Stimulated activated CD4-positive, alpha-beta T cell treated with anti-CD3 and anti-CD28 coated beads, Interleukin-15, amount 100 ng/mL, for 24 hours (primary cell): ENCODE measurements at regions not wholly inside any gene's neighbourhood (a gene's known extent, or its start where the extent isn't known, plus 50 kb on each side); places are given as distances from the start of the nearest gene placed in this dataset.
"Not testable (repeated sequence)": the region's sequence is repeated elsewhere in the genome, so short reads cannot be mapped to it uniquely, and the experiment has no call there.

Experiments used
- DNase-seq: peaks from one replicate; pipeline ENCODE4 v3.0.0-alpha.2; 2020

DNA sequence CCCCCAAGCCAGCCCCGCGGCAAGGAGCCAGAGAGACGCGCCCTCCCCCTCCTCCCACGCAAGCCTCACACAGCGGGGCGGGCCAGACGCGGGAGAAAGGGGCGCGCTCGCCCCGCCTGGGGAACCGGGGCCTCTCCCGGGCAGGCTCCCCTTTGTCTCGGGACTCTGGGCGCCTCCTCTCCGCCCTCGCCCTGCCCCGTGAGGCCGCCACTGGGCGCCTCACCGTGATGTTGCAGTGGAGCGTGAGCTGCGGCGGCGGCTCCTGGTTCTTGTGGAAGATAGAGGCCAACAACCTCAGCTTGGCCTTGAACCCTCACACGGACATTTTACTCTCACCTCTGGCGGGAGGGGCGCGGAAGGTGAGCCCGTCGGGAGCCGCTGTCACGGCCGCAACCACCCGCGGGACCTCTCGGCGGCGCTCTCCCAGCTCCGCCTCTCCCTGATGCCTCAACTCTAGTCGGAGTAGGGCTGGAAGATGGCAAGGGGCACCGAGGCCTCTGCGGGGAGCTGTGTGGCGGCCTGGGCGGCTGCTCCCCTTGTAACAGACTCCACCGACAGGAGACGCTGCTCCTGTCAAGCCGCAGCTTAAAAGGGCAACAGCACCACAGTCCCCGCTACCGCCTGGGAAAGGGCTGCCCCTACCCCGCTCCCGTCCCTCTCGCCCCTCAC is 179.2 kb upstream of the ZSCAN2 start:
- DNase-seq: peak; percentile 7

DNA sequence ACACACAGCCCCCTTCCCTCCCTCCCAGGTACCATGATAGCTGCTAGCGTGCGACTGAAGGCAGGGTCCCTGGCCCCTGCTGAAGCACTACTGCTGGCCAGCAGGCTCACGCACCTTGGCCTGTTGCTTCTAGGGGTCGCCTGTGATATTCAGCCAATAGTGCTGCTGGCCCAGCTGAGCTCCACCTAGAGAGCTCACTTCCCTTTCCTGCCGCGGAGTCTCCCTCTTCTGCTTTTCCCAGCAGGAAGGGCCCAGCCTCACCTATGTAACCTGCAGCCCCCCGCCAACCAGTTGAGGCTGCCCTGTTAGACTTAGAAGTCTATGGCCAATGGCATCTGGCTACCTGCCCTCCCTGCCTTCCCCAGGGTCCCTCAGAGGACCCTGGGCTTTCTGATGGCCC is 175.5 kb upstream of the ZSCAN2 start:
- DNase-seq: not testable (repeated sequence)

DNA sequence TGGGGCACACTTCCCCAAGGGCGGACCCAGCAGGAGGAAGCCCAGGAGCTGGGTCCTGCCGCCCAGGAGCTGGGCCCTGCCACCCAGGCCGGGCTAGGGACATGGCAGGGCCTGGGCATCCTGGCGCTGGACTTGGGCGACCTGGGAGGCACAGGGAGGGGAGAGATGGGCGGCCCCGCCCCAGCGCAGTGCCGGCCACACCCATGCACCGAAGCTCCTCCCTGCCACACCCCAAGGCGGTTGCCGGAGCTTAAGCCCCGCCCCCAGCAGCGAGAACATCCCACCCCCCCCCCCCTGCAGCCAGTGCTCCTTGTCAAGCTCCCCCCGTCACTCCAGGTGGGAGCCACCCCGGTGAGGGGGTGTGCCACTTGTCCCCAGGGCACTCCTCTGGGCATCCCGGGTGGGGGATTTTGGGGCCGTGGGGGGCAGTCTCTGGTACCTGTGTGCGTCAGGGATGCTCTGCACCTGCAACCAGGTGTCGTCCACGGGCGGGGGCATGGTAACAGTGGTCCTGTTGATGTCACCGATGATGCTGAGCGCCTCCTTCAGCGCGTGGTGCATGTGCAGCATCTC is 127.4 kb upstream of the ZSCAN2 start:
- not testable (repeated sequence) for DNase-seq

DNA sequence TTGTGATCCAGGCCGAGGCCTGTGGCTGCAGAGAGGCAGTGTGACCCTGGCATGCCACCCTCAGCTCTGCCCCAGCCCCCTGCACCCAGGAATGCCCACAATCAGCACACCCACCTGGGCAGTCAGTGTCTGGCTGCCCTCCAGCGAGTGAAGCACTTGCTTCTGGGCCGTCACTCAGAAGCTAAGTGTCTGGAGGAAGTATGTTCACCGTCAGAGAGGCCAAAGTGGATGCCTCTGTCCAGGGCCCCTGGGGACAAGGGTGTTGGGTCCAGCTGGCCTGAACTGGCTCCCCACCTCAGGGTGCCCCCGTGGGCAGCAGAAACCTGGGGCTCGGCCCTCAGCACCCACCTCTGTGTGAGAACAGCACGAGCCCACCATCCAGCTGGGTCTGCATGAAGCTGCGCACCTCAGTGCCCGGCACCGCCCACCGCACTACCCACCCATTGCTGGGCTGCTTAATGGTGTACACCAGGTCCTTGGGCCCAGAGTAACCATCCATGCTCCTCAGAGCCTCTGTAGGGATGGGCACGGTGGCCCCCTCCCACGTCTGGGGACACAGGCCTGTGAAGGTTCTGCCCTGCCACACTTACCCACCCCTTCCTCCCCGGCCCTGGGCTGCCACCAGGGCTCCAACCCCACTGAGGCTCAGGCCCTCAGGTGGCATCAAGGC is 124.3 kb upstream of the ZSCAN2 start:
- DNase-seq: not testable (repeated sequence)

DNA sequence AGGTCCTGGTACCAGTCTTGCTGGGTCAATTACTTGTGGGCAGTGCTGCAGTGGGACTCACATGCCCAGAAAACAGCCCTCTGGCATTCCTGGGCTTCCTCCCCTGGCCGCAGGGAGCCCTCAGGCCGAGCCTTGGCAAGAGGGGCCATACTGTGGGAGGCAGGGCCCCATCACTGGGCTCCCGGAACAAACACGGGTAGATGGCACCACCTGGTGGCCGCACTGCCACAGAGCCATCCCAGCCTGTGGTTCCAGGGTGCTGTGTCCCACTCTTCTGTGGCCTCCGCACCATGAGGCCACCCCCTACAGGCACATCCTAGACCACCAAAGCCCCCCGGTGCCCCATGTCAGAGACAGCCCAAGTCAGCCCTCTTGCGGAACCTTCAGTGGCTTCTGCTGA is 123.3 kb upstream of the ZSCAN2 start:
- not testable (repeated sequence) for DNase-seq

DNA sequence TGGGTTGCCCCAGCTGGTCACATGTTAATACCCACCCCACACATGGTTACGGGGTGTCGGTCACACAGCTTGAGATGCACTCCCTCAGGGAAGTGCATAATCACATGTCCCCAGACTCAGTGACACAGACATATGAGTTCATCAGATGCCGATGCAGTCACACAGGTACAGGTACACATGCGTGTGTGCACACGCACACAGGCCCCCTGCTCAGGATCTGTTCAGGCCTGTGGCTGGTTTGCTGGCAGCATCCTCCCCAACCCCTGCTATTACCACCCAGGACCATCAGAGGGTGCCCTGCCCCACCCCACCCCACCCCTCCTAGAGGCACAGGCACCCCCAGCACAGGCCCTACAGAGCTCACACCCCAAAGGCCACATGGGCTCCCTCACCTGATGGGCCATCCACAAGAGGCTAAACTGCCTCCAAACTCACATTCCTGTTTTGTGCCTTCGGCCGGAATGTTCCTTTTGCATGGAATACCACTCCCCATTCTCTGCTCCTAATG is 120.6 kb upstream of the ZSCAN2 start:
- DNase-seq: not testable (repeated sequence)

DNA sequence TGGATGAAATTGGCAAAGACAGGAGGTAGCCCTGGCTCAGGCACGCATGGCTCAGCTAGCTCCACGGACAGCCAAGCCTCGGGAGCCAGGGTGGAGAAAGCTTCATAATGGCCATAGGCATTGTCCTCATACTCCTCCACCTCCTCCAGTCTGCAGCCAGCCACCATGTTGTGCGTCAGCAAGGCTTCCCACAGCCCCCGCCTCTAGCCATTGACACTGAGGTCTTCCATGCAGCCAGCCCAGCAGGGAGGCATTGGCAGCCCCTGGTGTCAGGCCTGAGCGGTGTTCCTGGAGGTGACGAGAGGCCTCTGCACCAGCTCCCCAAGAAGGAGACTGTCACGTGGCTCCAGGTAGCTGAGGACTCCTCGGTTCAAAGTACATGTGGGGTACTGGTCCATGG is 117.0 kb upstream of the ZSCAN2 start:
- DNase-seq: peak; percentile 0

DNA sequence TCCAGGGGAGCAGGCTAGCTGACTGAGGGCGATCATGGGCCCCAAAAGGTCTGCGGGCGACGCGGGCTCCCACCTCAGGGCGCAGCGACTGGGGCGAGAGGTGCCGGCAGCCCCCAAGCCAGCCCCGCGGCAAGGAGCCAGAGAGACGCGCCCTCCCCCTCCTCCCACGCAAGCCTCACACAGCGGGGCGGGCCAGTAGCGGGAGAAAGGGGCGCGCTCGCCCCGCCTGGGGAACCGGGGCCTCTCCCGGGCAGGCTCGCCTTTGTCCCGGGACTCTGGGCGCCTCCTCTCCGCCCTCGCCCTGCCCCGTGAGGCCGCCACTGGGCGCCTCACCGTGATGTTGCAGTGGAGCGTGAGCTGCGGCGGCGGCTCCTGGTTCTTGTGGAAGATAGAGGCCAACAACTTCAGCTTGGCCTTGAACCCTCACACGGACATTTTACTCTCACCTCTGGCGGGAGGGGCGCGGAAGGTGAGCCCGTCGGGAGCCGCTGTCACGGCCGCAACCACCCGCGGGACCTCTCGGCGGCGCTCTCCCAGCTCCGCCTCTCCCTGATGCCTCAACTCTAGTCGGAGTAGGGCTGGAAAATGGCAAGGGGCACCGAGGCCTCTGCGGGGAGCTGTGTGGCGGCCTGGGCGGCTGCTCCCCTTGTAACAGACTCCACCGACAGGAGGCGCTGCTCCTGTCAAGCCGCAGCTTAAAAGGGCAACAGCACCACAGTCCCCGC is 100.5 kb upstream of the ZSCAN2 start:
- peak; percentile 62 for DNase-seq

DNA sequence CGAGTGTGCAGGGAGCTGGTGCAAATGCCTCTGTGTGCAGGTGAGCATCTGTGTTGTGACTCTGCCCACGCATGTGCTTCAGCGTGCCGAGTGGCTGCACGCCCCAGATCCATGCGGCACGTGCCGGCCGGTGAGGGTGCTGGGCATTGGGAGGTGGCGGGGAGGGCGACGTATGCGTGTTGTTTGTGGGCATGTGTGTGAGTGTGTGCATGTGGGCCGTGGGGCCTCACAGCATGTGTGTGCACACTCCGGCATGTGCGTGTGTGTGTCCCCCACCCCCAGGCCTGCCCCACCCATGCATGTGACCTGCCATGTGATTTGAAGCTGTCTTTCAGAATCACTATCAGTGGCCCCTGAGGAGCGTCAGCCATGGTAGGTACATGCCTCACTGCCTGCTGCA is 97.7 kb upstream of the ZSCAN2 start:
- DNase-seq: not testable (repeated sequence)

DNA sequence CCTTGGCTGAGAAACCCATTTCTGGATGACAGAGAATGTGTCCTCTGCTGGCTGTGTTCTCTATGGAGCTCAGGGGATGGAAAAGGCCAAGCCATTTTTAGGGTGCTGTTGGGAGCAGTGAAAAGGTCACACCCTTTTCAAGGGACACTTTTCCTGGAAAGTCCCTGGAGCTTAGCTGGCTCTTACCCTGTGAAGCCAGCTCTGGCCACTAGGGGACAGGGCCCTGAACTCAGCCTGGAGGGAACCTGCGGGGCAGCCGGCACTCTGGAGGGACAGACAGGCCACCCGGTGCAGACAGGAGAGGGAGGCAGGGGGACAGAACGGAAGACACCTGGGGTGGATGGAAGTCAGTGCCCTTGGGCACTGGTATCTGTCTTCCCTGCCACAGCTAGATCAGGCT is 95.3 kb upstream of the ZSCAN2 start:
- DNase-seq: not testable (repeated sequence)

DNA sequence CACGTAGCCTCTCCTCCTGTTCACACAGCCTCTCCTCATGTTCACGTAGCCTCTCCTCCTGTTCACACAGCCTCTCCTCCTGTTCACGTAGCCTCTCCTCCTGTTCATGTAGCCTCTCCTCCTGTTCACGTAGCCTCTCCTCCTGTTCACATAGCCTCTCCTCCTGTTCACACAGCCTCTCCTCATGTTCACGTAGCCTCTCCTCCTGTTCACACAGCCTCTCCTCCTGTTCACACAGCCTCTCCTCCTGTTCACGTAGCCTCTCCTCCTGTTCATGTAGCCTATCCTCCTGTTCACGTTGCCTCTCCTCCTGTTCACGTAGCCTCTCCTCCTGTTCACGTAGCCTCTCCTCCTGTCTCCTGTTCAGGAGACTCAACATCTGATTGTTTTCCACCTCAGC is 88.5 kb upstream of the ZSCAN2 start:
- not testable (repeated sequence) for DNase-seq

DNA sequence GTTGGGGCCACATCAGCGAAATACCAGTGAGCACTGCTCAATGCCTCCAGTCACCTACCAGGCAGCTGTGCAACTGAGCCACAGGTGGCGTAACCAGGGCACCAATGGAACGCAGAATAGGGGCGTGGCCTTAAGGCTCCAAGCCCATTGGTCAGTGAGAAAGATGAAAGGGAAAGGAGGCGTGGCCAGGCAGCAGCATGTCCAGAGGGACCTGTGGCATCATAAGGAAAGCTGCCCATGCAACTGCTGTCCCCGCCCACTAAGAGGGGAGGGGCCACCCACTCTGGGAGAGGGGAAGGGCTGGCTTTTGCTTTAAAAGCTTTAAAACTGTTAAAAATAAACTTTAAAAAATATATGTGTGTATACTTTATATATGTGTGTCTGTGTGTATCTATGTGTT is 84.0 kb upstream of the ZSCAN2 start:
- peak; percentile 30 for DNase-seq

DNA sequence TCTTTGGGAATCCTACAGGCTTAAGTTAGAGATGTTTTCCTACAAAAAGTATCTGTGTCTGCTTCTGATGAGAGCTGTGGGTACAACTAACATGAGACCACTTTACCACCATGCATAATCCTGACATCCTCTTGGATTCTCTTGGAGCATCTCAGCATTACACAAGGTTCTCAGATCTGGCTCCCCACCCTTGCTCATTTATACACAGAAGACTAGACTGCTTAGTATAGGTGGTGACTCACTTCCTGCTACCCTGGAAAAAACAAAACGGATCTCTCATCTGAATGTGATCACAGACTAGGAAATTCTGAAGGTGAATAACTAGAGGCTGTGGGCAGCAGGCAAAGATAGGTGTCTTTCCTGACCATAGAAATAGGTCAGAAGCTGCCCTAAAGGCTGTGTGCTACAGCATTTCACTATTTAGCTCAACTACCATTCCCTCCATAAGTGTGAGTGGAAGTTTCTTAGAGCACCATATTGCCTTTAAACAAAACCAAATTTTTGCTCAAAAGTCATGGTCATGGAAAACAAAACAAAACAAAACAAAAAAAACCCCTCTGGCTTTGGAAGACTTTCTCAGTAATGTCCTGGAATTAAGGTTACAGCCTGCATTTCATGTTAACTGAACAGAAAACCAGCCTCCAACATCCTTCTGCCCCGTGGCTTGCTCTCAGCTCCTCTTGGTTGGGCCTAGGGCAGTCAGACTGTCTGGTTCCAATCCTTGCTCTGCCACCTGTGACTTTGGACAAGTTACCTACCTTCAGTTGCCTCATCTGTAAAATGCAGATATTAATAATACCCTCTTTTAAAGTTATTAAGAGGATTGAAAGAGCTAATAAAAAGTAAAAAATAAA is 75.1 kb upstream of the ZSCAN2 start:
- DNase-seq: peak; percentile 18

DNA sequence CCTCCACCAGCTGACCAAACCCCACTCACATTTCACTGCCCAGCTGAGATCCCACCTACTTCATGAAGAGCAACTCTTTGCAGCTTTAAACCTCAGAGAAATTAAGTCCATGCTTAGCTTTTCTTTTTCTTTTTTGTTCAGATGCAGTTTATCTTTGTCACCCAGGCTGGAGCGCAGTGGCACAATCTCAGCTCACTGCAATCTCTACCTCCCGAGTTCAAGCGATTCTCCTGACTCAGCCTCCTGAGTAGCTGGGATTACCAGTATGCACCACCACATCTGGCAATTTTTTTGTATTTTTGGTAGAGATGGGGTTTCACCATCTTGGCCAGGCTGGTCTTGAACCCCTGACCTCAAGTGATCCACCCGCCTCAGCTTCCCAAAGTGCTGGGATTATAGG is 70.1 kb upstream of the ZSCAN2 start:
- not testable (repeated sequence) for DNase-seq

DNA sequence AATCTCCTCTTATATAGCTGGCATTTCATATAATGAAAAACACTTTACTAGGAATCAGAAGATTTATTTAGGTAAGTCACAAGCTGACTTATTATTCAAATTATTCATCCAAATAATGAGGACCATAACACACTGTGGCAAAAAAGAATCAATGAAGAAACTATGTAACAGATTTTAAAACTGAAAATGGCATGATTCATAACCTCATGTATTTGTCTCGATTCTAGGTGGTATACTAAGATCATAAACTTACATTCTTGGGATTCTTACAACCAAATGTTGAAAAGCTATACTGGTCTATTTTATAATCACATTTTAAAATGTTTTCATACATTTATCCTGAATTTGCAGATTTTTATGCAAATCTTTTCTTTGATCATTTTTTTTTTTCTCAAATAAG is 69.6 kb upstream of the ZSCAN2 start:
- DNase-seq: not testable (repeated sequence)

DNA sequence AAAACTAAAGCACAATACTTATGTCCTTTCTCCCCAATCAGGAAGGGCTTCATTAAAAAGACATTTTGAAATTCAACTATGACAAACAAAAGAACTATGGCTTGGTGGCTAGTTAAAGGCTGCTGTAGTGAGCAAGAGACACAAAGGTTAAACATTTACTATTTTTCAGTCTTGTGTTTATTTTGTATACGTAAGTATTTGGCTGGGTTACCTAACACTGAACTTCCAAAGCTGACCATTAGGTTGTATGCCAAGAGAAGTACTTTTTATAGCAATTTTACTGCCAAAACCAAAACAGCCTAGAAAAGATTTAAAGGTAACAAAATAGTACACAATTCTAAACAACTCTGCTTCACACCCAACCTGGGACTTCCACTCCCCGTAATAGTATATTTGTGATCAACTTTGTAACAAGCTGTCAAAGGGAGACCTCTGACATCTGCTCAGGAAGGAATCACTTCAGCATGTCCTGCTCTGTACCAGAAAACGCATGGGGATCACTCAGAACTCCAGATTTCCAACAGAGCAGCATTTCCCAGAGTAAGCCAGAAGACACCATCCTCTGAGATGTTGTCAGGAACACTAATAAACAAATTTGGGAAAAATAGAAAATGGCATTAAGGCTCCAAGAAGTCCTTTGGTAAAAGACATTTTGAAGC is 69.0 kb upstream of the ZSCAN2 start:
- DNase-seq: not testable (repeated sequence)

DNA sequence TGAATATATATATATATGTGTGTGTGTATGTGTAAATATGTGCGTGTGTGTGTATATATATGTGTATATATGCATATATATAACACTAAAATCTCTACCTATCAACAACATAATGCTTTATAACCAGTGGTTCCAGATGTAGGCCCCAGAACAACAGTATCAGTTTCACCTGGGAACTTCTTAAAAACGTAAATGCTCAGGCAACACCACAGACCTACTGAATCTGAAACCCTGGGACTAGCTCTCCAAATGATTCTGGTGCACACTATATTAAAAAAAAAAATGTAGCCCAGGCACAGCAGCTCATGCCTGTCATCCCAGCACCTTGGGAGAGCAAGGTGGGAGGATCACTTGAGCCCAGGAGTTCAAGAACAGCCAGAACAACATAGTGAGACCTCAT is 67.1 kb upstream of the ZSCAN2 start:
- not testable (repeated sequence) for DNase-seq

DNA sequence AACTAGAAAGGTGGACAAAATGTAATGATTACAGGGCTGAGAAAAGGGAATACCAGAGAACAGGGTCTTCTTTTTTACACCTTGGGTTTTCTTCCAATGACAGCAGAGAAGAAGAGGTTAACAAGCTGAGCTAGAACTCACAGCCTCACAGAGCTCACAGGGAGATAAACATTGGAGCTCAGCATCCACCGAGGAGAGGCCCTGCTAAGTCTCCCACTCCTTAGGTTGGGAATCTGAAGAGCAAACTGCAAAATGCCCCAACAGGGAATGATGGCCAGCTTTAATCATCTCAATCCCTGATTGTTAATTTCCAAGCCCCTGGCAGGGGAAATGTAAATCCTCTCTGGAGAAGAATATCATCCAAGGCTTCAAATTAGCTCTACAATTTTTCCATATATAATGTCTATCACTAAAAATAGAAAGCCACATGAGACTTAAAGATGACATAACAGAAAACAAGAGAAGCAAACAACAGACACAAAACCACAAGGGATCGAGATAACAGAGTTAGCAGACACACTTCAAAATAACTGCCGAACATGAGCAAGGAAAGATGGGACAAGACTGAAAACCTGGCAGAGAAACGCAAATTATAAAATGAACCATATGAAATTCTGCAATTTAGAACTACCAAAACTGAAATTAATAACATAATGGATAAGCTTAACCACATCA is 66.1 kb upstream of the ZSCAN2 start:
- DNase-seq: not testable (repeated sequence)

DNA sequence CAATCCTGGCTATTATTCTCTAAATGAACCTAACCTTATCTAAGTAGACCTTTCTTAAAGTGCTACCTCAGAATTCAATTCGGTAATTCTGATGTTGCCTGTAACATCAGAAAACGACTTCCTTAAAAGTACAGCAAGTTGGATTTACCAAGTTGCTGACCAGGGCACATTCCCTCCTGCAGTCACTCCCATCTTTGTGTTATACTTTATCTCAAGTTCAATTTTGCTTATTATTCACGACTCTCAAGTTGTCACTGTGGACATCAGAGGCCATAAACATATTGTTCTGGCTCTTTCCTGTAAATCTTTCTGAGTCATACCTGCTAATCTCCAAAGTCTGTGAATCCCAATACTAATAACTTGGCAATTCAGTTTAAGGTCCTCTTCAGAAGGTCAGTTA is 64.6 kb upstream of the ZSCAN2 start:
- DNase-seq: not testable (repeated sequence)

DNA sequence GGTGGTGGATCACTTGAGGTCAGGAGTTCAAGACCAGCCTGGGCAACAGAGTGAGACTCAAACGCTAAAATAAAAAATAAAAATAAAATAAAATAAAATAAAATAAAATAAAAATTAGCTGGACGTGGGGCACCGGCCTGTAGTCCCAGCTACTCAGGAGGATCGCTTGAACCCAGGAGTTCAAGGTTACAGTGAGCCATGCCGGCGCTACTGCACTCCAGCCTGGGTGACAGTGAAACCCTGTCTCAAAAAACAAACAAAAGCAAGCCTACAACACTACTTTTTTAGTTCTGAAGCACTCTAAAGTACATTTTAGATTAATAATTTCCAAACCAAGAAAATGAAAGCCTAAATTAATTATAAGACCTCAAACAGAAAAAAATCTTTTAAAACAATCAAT is 56.2 kb upstream of the ZSCAN2 start:
- DNase-seq: not testable (repeated sequence)

DNA sequence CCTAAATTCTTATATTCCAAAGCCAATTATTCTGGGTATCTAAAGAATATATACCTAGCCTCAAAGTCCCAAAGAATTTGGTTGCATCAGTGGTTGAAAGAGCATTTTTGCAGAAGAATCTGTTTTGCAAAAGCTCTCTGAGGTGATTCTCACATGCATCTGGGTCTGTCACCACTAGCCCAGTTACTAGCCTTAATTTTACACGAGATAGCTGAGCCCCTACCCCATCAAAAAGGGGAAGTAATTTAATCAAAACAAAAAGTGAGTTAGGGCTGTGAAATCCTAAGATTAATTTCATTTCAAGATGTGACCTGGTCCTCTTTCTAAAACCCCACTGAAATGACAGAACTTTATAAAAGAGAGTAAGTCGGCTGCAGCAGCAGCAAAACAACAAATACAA is 53.7 kb upstream of the ZSCAN2 start:
- not testable (repeated sequence) for DNase-seq
